CD4-positive, alpha-beta T cell treated with Interleukin-21 for 1 hour (primary cell): ENCODE measurements at regions not wholly inside any gene's neighbourhood (a gene's known extent, or its start where the extent isn't known, plus 50 kb on each side); places are given as distances from the start of the nearest gene placed in this dataset.
"Not testable (repeated sequence)": the region's sequence is repeated elsewhere in the genome, so short reads cannot be mapped to it uniquely, and the experiment has no call there.

Experiments
- DNase-seq: peaks from one replicate; pipeline ENCODE4 v3.0.0-alpha.2; 2020

DNA sequence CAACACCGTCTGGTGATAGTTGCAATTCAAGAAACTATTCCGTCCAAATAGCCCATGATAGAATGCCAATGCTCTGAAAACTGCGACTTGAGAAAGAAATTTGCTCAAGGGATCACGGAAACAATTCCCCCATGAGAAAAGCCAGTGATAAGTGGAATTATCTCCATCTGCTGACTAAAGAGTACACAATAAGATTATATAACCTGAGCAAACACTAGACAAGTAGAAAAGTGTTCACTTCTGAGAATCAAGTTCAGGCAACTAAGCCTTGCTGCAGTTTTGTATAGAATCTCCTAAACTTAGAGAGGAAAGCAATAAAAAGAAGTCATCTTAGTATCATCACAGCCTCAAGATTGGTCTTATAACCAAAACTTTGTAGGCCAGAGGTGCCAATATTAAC is 336.3 kb upstream of the NRXN1 start:
- DNase-seq: no peak

DNA sequence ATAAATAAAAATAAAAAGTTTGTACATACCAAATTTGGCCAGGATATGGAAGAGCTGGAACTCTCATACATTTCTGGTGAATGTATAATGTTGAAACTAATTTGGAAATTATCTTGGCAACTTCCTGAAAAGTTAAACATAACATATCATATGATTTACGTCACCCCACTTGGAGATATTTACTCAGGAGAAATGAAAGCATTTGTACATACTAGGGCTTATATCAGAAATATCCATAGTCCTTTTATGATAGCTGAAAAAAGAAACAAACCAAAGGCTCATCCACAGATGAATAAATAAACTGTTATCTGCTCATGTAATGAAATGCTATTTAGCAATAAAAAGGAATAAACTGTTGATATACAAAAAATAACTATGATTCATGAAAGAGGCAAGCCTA is 318.2 kb upstream of the NRXN1 start:
- DNase-seq: no peak

DNA sequence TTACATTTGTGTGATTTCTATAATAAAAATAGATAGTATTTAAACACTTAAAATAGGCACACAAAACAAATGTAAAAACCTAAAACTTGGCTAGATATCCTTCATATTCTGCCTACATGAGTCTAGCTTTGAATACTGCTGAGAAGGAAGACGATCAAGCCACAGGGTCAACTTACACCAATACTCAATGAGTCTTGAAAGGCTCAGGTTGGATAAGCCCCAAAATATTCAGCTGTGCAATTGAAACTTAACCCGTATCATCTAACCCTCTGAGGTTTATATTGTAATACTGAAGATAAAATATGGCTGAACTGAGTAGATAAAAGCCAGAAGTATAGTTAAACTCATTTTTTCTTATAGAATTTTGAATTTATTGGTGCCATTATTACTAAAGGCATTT is 313.0 kb upstream of the NRXN1 start:
- no peak for DNase-seq

DNA sequence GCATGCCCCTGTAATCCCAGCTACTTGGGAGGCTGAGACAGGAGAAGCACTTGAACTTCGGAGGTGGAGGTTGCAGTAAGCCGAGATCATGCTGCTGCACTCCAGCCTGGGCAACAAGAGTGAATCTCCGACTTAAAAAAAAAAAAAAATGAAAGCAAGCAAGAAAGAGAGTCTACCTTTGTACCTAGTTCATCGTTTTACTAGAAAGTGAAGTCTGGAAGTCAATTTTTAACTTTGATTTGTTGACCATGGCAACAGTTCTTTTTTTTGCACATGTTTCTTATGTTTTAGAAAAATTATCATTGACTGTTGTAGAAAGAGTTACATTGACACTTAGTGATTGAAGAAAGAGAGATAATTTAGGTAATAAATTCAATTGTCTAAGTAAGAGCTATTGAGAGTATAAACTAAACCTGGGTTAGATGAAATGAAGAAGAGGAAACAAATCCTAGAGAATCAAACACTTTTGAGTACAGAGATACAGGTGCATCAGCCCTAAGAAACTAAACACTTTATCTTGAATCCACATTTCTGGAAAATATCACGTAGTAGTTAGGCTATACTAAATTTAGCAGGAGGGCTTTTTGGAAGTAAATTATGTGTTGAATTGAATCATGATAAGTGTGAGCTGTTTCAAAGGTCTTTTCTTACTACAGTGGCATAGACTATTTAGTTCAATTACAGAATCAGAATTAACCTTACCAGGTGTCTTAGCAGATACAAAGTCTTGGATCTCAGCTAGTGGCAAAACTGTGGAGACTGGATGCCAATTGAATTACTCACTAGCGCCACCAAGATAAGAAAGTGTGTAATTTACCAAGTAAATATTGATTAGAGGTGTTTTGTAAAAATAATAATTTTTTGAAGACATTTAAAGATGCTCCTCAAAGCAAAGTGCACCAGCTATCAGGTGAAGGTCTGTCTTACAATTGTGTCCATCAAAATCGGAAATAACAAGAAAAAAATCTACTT is 303.4 kb upstream of the NRXN1 start:
- DNase-seq: no peak

DNA sequence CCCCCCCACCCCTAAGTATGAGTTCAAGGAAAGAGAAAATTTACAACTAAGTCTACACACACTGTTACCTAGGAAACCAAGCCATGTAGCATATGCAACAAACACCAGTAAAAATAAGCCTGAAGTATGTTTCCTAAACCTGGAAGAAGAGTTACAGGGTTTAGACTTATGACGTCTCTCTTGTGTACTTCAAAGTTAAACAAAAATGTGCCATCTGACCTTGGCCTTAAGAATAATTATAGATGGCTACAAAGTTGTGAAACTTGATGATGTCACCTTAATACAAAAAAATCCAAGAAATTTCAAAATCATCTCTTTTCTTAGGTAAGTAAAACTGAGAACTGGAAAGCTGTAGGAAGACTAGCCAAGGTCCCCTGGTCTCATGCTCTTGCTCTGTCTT is 297.6 kb upstream of the NRXN1 start:
- no peak for DNase-seq

DNA sequence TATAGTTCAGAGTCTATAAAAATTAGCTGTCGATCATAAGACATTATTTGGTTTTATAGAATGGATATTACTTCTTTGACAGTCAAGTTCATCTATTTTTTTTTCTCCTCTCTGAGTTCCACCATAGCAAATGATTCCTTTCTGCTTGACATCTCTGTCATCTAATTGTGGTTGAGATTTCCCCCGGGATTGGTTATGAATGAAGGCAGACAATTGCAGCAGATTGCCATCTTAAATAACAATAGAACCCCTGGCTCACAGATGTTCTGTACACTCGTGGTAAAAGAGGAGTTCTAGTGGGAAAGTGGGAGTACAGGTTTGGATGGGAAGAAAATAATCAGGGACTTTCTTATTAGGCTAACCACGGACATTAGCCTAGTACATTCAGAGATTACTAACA is 292.1 kb upstream of the NRXN1 start:
- DNase-seq: no peak

DNA sequence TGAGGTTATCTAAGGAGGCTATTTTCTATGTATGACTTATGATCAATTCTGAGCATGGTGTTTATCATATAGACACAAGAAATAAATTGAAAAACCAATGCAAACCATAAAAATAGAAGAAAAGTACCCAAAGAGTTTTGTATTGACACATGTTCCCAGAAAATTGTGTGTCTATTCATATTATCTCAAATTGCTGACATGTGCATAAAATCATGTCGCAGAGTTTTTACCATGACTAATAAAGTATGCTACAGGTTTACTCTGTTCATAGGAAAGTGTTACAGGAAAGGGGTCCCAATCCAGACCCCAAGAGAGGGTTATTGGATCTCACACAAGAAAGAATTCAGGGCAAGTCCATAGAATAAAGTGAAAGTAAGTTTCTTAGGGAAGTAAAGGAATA is 290.7 kb upstream of the NRXN1 start:
- no peak for DNase-seq

DNA sequence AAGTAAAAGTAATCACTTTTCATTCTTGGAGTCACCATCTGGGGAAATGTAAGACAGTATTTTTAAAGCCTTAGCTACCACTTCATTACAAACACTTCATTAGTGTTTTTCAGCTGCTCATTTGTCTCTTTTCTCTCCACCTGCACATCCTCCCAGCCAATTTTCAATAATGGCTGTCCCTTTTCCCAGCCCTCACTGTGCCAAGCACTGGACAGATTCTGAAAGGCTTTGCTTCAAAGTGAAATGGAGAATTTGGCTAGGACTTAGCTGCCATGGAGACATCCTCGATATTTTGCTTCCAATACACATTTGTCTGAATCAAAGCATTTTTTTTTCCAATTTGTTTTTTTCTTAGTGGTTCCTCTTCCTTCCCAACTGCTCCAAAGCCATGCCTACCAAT is 272.4 kb upstream of the NRXN1 start:
- no peak for DNase-seq

DNA sequence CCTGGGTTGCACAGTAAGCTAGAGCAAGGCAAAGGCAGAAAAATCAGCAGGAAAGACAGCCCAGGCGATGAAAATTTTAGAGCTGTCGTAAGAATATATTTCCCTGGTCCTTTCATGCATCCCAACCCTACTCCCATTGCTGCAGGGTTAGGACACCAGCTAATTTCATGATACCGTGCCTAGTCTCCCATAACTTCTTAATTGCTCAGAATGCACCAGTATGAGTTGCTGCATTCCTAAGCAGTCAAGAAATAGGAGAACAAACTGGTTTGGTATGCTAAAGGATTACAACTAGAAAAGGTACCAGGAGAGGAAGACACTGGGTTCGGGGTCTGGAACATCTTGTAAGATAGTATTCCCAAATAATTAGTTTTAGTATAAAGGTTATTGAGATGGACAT is 269.4 kb upstream of the NRXN1 start:
- DNase-seq: no peak

DNA sequence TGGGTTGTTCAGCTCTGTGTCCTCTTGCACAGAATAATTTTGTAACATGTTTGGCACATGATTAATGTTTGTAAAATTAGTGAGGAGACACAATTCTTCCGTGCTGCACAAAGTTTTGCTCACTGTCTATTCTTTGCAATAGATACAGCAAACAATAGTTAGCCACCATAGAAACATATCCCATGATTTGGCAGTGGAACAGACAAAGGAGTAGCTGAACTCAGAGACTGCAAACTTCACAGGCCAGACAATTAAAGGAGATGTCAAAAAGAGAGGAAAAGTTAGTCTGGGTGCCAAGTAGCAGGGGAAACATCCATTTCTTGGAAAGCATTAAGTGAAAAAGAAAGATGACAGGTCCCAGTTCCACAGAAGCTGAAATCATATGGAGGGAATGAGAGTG is 267.4 kb upstream of the NRXN1 start:
- DNase-seq: no peak

DNA sequence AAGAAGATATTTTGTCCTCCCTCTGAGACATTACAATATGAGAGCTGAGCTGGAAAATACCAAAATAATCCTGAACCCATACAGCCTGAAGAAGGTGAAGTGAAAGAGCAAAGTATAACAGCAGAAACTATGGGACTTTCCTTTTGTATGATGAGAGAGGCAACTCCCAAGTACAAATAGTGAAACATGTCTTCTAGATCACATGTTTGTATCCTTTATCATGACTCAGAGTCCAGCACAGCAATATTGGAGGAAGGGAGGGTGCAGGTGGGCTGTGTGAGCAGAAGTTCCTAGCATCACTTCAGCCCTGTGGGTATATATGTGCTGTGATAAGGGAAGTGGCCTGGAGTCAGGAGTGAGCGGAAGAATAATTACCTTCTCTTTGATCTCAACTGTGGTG is 265.6 kb upstream of the NRXN1 start:
- no peak for DNase-seq

DNA sequence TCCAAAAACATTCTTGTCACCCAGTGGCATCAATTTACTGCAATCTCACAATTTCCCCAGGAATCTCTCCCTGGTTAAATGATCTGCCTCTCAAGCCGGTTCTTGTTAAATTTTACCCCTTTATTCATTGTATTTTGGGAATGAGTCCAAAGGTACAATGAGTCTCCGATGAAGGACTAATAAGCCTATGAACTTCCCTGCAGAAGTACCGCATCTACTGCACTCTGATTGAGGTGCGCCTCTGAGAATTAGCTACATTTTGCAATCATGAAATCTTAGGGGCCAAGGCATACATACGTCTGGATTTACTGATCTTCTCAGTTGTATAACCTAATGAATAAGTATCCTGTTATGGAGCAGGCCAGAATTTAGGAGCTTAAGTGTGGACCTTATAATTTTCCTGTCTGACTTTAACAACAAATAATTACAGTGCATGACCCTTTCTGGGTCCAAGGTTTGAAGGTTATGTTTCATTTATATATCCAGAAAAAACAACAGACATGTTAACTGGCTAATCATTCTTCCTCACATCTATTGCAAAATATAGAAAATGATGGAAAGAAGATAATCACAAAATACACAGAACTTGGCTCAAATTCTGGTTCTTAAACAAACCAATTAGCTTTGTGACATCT is 261.8 kb upstream of the NRXN1 start:
- no peak for DNase-seq

DNA sequence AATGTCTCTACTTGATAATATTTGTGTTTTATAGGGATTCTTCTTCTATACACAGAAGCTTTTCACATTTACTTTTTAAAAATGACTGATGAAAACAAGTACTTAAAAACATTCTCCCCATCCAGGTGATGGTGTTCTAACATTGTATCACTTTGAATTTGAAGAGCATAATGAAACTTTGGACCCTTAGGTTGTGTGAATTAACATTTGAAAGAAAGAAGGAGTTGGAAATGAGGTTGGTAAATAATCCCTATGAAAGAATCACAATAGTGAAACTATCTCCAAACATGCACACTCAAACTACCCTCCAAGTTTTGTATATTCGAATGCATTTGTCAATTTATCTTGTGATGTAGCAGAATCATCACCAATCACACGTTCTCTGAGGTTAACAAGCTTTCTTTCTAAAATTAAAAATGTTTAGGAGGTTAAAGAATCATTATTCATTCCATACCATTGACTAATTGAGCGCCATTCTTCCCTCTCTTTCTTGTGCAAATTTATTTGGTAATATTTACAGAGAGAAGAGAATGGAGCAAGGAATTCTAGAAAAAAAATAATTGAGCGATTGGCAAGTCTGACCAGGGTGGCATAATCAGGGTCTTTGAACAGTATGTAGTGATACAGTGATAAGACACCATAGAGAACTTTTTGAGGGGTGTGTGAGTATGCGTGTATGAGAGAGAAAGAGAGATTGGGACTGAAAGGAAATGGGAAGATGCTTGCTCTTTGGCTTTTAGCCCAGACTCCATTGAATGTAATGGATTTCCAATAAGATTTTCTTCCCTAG is 260.0 kb upstream of the NRXN1 start:
- DNase-seq: no peak

DNA sequence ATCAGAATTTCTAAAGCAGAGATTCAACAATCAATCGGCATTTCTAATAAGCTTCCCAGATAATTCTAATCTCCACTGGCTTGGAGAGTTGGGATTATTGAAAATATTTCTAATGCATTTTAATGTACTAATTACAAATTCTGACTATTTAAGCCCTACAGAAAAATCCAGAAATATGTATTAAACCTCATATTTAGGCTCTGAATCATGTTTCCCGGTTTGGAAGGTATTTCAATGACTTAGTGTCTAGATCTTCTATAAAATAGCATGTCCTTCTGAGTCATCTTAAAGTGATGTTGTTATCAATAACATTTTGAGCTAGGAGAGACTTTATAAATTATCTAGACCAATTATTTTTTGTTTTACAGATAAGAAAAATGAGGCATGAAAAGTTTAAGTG is 258.8 kb upstream of the NRXN1 start:
- DNase-seq: no peak

DNA sequence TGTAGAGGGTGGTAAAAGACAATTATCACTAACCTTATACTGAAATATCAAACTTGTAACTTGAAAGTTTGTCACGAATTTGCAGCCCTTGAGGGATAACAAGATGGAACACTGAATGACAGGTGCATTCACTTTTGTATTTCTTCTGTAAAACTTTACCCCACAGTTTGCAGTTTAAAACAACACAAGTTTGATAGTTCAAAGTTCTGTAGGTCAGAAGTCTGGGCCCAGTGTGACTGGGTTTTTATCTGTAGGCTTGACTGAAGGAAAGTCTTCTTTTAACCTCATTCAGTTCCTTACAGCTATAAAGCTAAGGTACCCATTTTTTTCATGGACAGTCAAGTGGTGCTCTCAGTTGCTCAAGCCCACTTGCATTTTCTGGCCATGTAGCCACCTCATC is 257.1 kb upstream of the NRXN1 start:
- DNase-seq: no peak

DNA sequence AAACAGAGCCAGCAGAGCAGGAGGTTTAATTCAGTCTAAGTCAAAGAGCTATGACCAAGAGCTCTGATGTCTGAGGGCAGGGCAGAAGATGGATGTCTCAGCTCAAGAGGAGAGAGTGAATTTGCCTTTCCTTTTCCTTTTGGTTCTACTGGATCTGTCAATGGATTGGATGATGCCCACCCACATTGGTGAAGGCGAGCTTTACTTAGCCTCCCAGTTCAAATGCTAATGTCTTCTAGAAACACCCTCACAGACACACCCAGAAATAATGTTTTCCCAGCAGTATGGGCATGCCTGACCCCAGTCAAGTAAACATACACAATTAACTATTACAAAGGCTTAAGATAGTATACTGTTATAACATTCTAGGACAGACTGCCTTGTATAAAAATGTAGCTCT is 236.3 kb upstream of the NRXN1 start:
- no peak for DNase-seq

DNA sequence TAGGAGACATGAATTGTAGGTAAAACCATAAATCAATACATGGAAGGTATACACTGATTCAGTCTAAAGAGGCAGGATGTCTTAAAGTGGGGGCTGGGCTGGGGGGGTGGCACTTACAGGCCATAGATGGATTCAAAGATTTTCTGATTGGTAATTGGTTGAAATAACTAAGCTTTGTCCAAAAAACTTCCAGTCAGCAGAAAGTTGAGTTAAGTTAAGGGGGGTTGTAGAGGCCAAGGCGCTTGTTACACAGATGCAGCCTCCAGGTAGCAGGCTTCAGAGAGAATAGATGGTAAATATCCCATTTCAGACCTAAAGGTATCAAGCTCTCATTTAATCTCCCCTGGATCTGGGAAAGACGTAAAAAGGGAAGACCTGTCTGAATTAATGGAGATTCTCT is 233.6 kb upstream of the NRXN1 start:
- no peak for DNase-seq

DNA sequence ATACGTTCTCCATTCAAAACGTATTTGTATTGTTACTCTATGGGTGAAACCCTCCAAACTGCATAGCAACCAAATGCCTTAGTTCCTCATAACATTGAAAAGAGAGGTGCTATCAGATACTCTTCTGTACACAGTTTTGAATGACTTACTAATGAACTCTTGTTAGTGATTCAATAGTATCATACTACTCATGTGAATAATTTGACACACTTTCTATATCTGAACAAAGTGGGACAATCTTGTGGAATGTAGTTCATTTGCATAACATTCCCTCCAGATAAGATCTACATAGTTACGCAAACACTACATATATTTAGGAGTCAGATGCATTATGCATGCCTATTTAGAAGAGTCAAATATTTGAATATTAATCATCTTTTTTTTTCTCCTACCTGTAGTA is 232.0 kb upstream of the NRXN1 start:
- no peak for DNase-seq

DNA sequence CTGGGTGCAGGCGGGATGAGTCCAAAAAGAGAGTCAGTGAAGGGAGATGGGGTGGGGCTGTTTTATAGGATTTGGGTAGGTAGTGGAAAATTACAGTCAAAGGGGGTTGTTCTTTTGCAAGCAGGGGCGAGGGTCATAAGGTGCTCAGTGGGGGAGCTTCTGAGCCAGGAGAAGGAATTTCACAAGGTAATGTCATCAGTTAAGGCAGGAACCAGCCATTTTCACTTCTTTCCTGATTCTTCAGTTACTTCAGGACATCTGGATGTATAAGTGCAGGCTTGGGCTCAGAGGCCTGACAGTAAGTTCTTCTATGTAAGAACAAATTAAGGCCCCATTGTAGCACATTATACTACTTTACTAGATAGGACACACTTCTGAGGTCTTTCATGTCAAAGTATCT is 231.2 kb upstream of the NRXN1 start:
- not testable (repeated sequence) for DNase-seq

DNA sequence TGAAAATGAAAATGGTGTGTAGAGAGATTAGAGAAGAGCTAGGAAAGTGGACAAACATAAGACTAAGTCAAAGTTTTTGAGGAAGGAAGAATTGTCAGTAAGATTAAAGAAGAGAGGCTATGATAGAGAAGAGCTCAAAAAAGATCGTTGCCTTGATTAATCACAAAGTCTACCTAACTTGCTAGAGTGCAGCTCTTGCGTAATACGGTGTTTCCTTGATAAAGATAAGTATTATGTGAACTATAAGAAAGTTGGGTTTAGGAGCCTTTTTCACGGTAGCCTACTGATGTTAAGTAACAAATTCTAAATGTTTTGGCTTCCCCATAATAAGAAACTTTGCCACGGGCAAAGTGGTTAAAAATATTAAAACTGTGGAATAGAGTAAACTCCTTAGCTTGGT is 226.4 kb upstream of the NRXN1 start:
- DNase-seq: no peak

DNA sequence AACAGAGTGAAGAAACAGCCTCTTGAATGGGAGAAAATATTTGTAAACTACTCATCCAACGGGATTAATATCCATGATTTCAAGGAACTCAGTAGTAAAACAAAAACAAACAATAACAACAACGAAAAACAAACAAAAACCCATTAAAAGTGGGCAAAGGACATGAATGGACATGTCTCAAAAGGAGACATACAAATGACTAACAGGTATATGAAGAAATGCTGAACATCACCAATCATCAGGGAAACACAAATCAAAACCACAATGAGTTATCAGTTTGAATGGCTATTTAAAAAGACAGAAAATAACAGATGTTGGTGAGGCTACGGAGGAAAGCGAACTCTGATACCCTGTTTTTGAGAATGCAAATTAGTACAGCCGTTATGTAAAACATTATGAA is 224.8 kb upstream of the NRXN1 start:
- no peak for DNase-seq

DNA sequence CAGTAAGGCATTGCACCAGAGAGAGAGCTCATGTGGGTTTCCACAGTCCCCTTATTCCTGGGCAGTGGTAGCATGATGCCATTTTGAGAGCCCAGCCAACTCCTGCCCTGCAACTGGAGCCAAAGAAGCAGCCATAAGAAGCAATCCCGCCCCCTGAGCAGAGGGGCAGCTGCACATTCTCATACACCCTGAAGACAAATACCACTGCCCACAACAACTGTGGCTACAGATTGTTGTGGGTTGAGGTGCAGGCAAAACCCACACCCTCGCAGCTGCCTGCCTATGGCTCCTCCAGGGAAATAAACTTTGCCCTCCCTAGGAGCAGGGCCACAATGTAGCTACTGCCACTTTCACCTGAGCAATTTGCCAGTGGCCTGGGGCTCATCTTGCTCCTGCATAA is 219.4 kb upstream of the NRXN1 start:
- DNase-seq: no peak

DNA sequence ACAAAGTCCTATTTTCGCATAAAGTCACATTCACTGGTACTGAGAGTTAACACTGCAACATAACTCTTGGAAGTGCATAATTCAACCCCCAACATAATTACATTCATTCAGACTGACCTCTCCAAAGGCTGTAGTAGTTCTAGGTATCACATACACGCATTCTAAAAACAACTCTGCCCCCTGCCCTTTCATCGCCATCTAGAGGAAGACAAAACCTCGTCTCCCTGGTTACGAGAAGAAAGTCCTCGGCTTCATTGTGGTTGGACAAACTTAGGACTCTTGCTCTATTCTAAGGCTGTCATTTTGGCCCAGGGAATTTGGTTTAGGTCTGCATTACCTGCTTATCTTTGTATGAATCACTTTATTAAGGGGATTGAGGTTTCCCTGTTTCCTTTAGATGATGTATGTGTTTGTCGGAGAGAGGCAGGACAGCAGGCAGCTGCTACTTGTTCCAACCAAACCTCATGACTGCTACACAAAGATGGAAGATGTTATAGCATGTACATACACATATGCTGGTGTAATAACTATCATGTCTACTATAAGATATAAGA is 215.4 kb upstream of the NRXN1 start:
- no peak for DNase-seq
